PC-9 (cell line): ENCODE measurements at regions not wholly inside any gene's neighbourhood (a gene's known extent, or its start where the extent isn't known, plus 50 kb on each side); places are given as distances from the start of the nearest gene placed in this dataset.

ENCODE experiments used
- EZH2 ChIP-seq: fragments of 200-600 bp; sonication (generic); IDR thresholded peaks from 2 replicates; pipeline ENCODE4 v1.8.0; 2017; ENCODE audit warnings: antibody characterized with exemption, low read depth
- TF ChIP-seq, protein P1 (sequence below): fragments of 200-600 bp; sonication (generic); conservative IDR thresholded peaks from 2 replicates; pipeline ENCODE4 v1.6.1; 2017; ENCODE audit warnings: mixed run types, antibody characterized with exemption, mild to moderate bottlenecking, moderate library complexity

DNA sequence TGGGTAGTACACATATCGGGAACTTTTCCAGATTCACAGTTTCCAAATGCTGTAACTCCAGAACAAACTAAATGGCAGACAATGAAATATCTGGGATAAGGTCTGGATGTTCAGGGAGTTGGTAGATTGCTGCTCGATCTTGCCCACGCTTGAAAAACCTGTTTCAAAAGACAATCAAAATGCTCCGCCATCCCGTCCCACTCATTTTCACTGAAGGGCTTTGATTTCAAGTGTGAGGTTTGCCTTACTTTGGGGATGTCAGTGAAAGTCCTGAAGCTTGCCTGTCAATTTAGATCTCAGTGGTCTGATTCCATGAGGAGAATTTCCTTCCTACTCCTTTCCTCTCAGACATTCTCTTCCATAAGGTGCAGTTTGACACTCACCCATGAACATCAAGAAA lies 236.3 kb upstream of the KCNK2 start:
- TF ChIP-seq, protein P1, sequence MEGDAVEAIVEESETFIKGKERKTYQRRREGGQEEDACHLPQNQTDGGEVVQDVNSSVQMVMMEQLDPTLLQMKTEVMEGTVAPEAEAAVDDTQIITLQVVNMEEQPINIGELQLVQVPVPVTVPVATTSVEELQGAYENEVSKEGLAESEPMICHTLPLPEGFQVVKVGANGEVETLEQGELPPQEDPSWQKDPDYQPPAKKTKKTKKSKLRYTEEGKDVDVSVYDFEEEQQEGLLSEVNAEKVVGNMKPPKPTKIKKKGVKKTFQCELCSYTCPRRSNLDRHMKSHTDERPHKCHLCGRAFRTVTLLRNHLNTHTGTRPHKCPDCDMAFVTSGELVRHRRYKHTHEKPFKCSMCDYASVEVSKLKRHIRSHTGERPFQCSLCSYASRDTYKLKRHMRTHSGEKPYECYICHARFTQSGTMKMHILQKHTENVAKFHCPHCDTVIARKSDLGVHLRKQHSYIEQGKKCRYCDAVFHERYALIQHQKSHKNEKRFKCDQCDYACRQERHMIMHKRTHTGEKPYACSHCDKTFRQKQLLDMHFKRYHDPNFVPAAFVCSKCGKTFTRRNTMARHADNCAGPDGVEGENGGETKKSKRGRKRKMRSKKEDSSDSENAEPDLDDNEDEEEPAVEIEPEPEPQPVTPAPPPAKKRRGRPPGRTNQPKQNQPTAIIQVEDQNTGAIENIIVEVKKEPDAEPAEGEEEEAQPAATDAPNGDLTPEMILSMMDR: no peak
- TF ChIP-seq EZH2: no peak
